ENCODE measurements at regions not wholly inside any gene's neighbourhood (a gene's known extent, or its start where the extent isn't known, plus 50 kb on each side); places are given as distances from the start of the nearest gene placed in this dataset.
A peak's percentile ranks its signal among the peaks of the same experiment; 100 is the strongest.

DNA sequence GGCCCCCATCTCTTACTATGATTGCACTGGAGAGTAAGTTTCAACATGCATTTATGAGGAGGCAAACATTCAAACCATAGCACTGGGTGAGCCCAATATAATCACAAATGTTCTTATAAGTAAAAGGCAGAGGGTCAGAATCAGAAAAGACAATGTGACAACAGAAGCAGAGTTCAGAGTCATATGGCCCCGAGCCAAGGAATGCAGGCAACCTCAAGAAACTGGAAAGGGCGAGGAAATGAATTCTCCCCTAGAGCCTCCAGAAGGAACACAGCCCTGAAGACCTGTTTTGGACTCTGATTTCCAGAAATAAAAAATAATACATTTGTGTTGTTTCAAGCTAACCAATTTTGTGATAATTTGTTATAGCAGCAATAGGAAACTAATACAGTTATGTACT lies 81.3 kb upstream of the ABI3BP start:
- H3K9me3 ChIP-seq: no peaks in the 10 kb centered on the region
- no peaks in the 10 kb centered on the region for H3K27me3 ChIP-seq (replicated peaks; ENCODE audit: control insufficient read depth, insufficient read depth, low read length)
- no peak for DNase-seq
- no peak overlapping the region for H3K4me3 ChIP-seq (ENCODE audit: low read depth, low read length)
- peaks cover 16% of the 10 kb centered on the region for H3K4me1 Mint-ChIP-seq (ENCODE audit: low read depth, unreplicated experiment)
- CTCF ChIA-PET: no interaction called here
- H3K27ac Mint-ChIP-seq (ENCODE audit: unreplicated experiment): no peak overlapping the region
- BruUV-seq (replicated peaks): no TSS peak
- no peaks in the 10 kb centered on the region for H3K9me3 Mint-ChIP-seq (ENCODE audit: unreplicated experiment)
- TF ChIP-seq, protein P1, sequence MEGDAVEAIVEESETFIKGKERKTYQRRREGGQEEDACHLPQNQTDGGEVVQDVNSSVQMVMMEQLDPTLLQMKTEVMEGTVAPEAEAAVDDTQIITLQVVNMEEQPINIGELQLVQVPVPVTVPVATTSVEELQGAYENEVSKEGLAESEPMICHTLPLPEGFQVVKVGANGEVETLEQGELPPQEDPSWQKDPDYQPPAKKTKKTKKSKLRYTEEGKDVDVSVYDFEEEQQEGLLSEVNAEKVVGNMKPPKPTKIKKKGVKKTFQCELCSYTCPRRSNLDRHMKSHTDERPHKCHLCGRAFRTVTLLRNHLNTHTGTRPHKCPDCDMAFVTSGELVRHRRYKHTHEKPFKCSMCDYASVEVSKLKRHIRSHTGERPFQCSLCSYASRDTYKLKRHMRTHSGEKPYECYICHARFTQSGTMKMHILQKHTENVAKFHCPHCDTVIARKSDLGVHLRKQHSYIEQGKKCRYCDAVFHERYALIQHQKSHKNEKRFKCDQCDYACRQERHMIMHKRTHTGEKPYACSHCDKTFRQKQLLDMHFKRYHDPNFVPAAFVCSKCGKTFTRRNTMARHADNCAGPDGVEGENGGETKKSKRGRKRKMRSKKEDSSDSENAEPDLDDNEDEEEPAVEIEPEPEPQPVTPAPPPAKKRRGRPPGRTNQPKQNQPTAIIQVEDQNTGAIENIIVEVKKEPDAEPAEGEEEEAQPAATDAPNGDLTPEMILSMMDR (IDR thresholded peaks at IDR 0.05; ENCODE audit: insufficient read depth in 1 of 2, low read depth in 1 of 2, low read length in 1 of 2, severe bottlenecking in 1 of 2, unreplicated experiment in 1 of 2): no peak
- H3K27me3 Mint-ChIP-seq (ENCODE audit: insufficient read depth, unreplicated experiment): no peaks in the 10 kb centered on the region
- intact Hi-C loops (cut with micrococcal nuclease; ENCODE audit: unreplicated experiment): loop anchor here (10.0 kb wide), 1 partner anchor 180 kb away; no protein-coding TSS in a partner anchor
- H3K4me1 ChIP-seq: peaks cover 6% of the 10 kb centered on the region
- H3K4me3 Mint-ChIP-seq (ENCODE audit: unreplicated experiment): no peak overlapping the region
- no peaks in the 10 kb centered on the region for H3K36me3 Mint-ChIP-seq (ENCODE audit: insufficient read depth, unreplicated experiment)
- POLR2A ChIA-PET: no interaction called here
- no peaks in the 10 kb centered on the region for H3K36me3 ChIP-seq (ENCODE audit: control insufficient read depth, insufficient read depth, low read length)

GRCh38 chr3:101072300-101072699 lies 79.1 kb upstream of the ABI3BP start:
- H3K4me3 Mint-ChIP-seq (ENCODE audit: unreplicated experiment): no peak overlapping the region
- H3K27me3 Mint-ChIP-seq (ENCODE audit: insufficient read depth, unreplicated experiment): no peaks in the 10 kb centered on the region
- ChIA-PET POLR2A (no interaction called here), CTCF (no interaction called here)
- intact Hi-C loops (cut with micrococcal nuclease; ENCODE audit: unreplicated experiment): loop anchor here (10.0 kb wide), 1 partner anchor 177 kb away; no protein-coding TSS in a partner anchor
- Histone ChIP-seq H3K9me3 (no peaks in the 10 kb centered on the region), H3K36me3 (ENCODE audit: control insufficient read depth, insufficient read depth, low read length) (no peaks in the 10 kb centered on the region), H3K4me1 (peaks cover 8% of the 10 kb centered on the region), H3K4me3 (ENCODE audit: low read depth, low read length) (no peak overlapping the region), H3K27me3 (replicated peaks; ENCODE audit: control insufficient read depth, insufficient read depth, low read length) (no peaks in the 10 kb centered on the region)
- DNase-seq: no peak
- H3K36me3 Mint-ChIP-seq (ENCODE audit: insufficient read depth, unreplicated experiment): no peaks in the 10 kb centered on the region
- BruUV-seq (replicated peaks): no TSS peak
- no peak overlapping the region for H3K27ac Mint-ChIP-seq (ENCODE audit: unreplicated experiment)
- peaks cover 18% of the 10 kb centered on the region for H3K4me1 Mint-ChIP-seq (ENCODE audit: low read depth, unreplicated experiment)
- H3K9me3 Mint-ChIP-seq (ENCODE audit: unreplicated experiment): no peaks in the 10 kb centered on the region
- TF ChIP-seq, protein P1 (IDR thresholded peaks at IDR 0.05; ENCODE audit: insufficient read depth in 1 of 2, low read depth in 1 of 2, low read length in 1 of 2, severe bottlenecking in 1 of 2, unreplicated experiment in 1 of 2): no peak

DNA sequence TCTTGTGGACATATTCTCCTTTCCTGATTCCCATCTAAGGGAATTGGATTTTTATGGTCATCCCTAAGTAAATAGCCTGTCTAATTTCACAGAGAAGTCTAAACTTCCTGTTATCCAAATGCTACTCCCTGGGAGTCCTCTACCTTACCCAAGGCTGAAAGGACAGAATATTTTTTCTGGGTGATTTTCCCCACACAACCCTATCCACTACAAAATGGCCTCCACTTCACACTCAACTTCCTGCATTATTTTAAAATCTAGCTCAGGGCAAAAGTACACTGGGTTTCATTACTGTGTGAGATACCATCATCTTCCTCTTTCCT lies 77.5 kb upstream of the ABI3BP start:
- ChIA-PET CTCF (interaction anchor here (2.0 kb wide), 1 partner anchor 125 kb away, joined by 23 read pairs; no protein-coding TSS in a partner anchor), POLR2A (no interaction called here)
- Mint-ChIP-seq H3K36me3 (ENCODE audit: insufficient read depth, unreplicated experiment) (no peaks in the 10 kb centered on the region), H3K4me3 (ENCODE audit: unreplicated experiment) (no peak overlapping the region), H3K27me3 (ENCODE audit: insufficient read depth, unreplicated experiment) (no peaks in the 10 kb centered on the region), H3K9me3 (ENCODE audit: unreplicated experiment) (no peaks in the 10 kb centered on the region), H3K27ac (ENCODE audit: unreplicated experiment) (peak overlapping the region; percentile 74), H3K4me1 (ENCODE audit: low read depth, unreplicated experiment) (peaks cover 28% of the 10 kb centered on the region)
- Histone ChIP-seq H3K4me3 (ENCODE audit: low read depth, low read length) (no peak overlapping the region), H3K9me3 (no peaks in the 10 kb centered on the region), H3K36me3 (ENCODE audit: control insufficient read depth, insufficient read depth, low read length) (no peaks in the 10 kb centered on the region), H3K27me3 (replicated peaks; ENCODE audit: control insufficient read depth, insufficient read depth, low read length) (no peaks in the 10 kb centered on the region), H3K4me1 (peaks cover 8% of the 10 kb centered on the region)
- intact Hi-C loops (cut with micrococcal nuclease; ENCODE audit: unreplicated experiment): loop anchor here (1.0 to 10.0 kb wide), 5 partner anchors 34 to 312 kb away; no protein-coding TSS in a partner anchor
- BruUV-seq (replicated peaks): no TSS peak
- DNase-seq: no peak
- TF ChIP-seq, protein P1 (IDR thresholded peaks at IDR 0.05; ENCODE audit: insufficient read depth in 1 of 2, low read depth in 1 of 2, low read length in 1 of 2, severe bottlenecking in 1 of 2, unreplicated experiment in 1 of 2): no peak

Measured in Caco-2 (cell line).